Inflammatory macrophage treated with lipopolysaccharide for 4 hours (primary cell): ENCODE measurements at regions not wholly inside any gene's neighbourhood (a gene's known extent, or its start where the extent isn't known, plus 50 kb on each side); places are given as distances from the start of the nearest gene placed in this dataset.

Experiments
- DNase-seq: peaks from one replicate; pipeline ENCODE4 v3.0.0-alpha.2; 2020

GRCh38 chrX:155679715-155680114, 67.0 kb upstream of the TMLHE start:
- DNase-seq: no peak

- DNase-seq: no peak
Observed at GRCh38 chrX:155673338-155673737, 60.6 kb upstream of the TMLHE start.

- DNase-seq: no peak
Observed at GRCh38 chrX:155666741-155667140, 54.0 kb upstream of the TMLHE start.
